Gastroesophageal sphincter (tissue), 4 donors: ENCODE measurements at regions not wholly inside any gene's neighbourhood (a gene's known extent, or its start where the extent isn't known, plus 50 kb on each side); places are given as distances from the start of the nearest gene placed in this dataset.
"Not testable (repeated sequence)": the region's sequence is repeated elsewhere in the genome, so short reads cannot be mapped to it uniquely, and the experiment has no call there.

Experiments
- ATAC-seq: fragments of 150-250 bp; one replicate; pipeline ENCODE4 v1.9.1; 2016; ENCODE audit warnings: mild to moderate bottlenecking, moderate library complexity
- H3K27ac ChIP-seq, 4 donors: fragments of 200-600 bp; sonication (generic) in 3 of 4; 1 replicate in 3 of 4; 2 replicates in 1 of 4; pipeline ENCODE4 v1.5.1; 2016 to 2019
- H3K27me3 ChIP-seq: fragments of 200-600 bp; sonication (generic); one replicate; pipeline ENCODE4 v1.5.1; 2019
- H3K36me3 ChIP-seq, 2 donors: fragments of 200-600 bp; sonication (generic); one replicate each; pipeline ENCODE4 v1.5.1; 2019; ENCODE audit warnings: control low read depth in 1 of 2
- H3K4me1 ChIP-seq, 3 donors: fragments of 200-600 bp; sonication (generic); 1 replicate in 2 of 3; 2 replicates in 1 of 3; pipeline ENCODE4 v1.5.1; 2016 to 2019; ENCODE audit warnings: control low read depth in 2 of 3
- H3K4me3 ChIP-seq, 2 donors: fragments of 200-600 bp; sonication (generic); one replicate each; pipeline ENCODE4 v1.5.1; 2019; ENCODE audit warnings: mild to moderate bottlenecking in 1 of 2, moderate library complexity in 1 of 2
- H3K9me3 ChIP-seq, 3 donors: fragments of 200-600 bp; sonication (generic); one replicate each; pipeline ENCODE4 v1.5.1; 2017 to 2019; ENCODE audit warnings: control low read depth in 2 of 3
- EP300 ChIP-seq: sonication (generic); formaldehyde crosslinking; IDR thresholded peaks from one replicate; pipeline ENCODE4 v1.6.1; 2017; ENCODE audit warnings: antibody characterized with exemption, mild to moderate bottlenecking
- POLR2A ChIP-seq, 2 donors: fragments of 450-650 bp; IDR thresholded peaks; one replicate each; pipeline ENCODE4 v1.6.1; 2017; ENCODE audit warnings: antibody characterized with exemption in 2 of 2, mild to moderate bottlenecking in 2 of 2, moderate library complexity in 1 of 2
- POLR2AphosphoS5 ChIP-seq: sonication (generic); formaldehyde crosslinking; IDR thresholded peaks from one replicate; pipeline ENCODE4 v1.6.1; 2017; ENCODE audit warnings: antibody characterized with exemption
- WGBS, 2 donors: methylation state at CpG; one replicate each; pipeline ENCODE4 v1.1.5; 2018; ENCODE audit warnings: low coverage in 1 of 2; 5-methylcytosine and 5-hydroxymethylcytosine counted together
- TF ChIP-seq, protein P1 (sequence below), 4 experiments: fragments of 200-600 bp in 2 of 4; fragments of 450-650 bp in 2 of 4; sonication (generic) in 1 of 4; IDR thresholded peaks; one replicate each; pipeline ENCODE4 v1.5.1; 2017 to 2019; ENCODE audit warnings: antibody characterized with exemption in 4 of 4, mild to moderate bottlenecking in 2 of 4, moderate library complexity in 2 of 4

DNA sequence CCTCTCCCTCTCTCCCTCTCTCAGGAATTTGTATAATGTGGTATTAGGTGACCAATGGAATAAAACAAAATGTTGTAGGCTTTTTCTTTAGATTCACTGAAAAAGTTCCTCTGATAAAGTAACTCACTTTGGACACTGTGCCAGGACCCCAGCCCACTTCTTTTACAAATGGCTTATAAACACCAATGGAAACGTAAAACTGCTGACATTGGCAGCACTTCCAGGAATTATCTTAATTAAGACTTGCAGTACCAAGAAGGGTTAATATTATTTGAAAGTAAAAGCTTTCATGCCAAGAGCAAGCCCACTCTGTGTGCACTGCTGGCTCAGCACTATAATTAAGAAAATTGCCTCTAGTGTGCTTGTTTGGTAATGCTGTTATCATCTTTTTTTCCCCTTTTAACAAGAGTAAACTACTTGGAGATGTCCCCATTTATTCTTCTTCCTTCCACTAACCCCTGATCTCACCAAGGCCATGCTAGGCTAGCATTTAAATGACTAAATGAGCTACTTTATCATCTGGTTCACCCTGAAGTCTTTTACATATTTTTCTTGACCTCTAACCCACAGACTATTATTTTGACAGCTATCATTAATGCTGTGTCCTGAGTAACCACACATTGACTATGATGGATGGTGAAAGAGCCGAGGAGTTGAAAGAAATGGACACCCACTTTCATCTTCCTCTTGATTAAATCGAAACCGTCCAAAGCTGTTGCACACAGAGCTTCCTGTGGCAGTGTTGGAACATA, 232.2 kb upstream of the ETAA1 start:
- no peak for ATAC-seq
- no peak overlapping the region for H3K27ac ChIP-seq
- no peaks in the 10 kb centered on the region for H3K27me3 ChIP-seq
- no peaks in the 10 kb centered on the region for H3K9me3 ChIP-seq
- H3K36me3 ChIP-seq = no peaks in the 10 kb centered on the region
- WGBS, 2 donors = 58 to 75% methylated on average over 4 of the region's 4 CpGs
- H3K4me1 ChIP-seq = peaks cover 0 to 8% (median 0%) of the 10 kb centered on the region in 3 donors
- H3K4me3 ChIP-seq = no peak overlapping the region
- TF ChIP-seq, protein P1, sequence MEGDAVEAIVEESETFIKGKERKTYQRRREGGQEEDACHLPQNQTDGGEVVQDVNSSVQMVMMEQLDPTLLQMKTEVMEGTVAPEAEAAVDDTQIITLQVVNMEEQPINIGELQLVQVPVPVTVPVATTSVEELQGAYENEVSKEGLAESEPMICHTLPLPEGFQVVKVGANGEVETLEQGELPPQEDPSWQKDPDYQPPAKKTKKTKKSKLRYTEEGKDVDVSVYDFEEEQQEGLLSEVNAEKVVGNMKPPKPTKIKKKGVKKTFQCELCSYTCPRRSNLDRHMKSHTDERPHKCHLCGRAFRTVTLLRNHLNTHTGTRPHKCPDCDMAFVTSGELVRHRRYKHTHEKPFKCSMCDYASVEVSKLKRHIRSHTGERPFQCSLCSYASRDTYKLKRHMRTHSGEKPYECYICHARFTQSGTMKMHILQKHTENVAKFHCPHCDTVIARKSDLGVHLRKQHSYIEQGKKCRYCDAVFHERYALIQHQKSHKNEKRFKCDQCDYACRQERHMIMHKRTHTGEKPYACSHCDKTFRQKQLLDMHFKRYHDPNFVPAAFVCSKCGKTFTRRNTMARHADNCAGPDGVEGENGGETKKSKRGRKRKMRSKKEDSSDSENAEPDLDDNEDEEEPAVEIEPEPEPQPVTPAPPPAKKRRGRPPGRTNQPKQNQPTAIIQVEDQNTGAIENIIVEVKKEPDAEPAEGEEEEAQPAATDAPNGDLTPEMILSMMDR (IDR thresholded peaks at IDR 0.05) = no peak
- TF ChIP-seq POLR2AphosphoS5 (no peak), POLR2A (IDR thresholded peaks at IDR 0.05) (no peak), EP300 (no peak)

DNA sequence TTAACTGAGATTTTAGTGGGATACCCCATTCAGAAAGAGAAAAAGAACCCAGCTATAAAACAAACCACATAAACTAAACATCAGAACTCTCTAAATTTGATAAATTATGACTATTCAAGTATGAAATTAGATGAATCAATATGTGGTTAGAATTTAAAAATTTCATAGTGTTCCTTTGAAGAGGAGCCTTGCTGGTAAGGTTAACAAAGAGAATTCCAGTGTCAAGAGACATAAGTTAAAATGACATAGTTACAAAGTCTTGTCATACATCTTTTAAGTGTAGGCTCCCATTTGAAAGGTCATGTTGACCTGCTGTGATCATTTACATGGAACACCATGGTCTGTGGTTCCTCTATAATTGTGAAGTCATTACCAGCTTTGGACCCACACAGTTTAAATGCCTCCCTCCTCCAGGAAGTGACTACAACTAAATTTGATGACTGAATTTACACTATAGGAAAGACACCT, 231.6 kb upstream of the ETAA1 start:
- no peak for ATAC-seq
- H3K27ac ChIP-seq = no peak overlapping the region
- H3K36me3 ChIP-seq = no peaks in the 10 kb centered on the region
- no peak for TF ChIP-seq POLR2AphosphoS5
- no peak for TF ChIP-seq EP300
- no peak for TF ChIP-seq POLR2A (IDR thresholded peaks at IDR 0.05)
- TF ChIP-seq, protein P1 (IDR thresholded peaks at IDR 0.05) = no peak
- no peaks in the 10 kb centered on the region for H3K9me3 ChIP-seq
- no peaks in the 10 kb centered on the region for H3K27me3 ChIP-seq
- H3K4me3 ChIP-seq = no peak overlapping the region
- peaks cover 0 to 2% (median 0%) of the 10 kb centered on the region in 3 donors for H3K4me1 ChIP-seq

DNA sequence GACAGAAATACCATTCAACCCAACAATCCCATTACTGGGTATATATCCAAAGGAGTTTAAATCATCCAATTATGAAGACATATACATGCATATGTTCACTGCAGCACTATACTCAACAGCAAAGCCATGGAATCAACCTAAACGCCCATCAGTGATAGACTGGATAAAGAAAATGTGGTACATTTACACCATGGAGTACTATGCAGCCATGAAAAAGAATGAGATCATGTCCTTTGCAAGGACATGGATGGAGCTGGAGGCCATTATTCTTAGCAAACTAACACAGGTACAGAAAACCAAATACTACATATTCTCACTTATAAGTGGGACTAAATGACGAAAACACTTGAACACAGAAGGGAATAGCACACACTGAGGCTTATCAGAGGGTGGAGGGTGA, 230.6 kb upstream of the ETAA1 start:
- WGBS, 2 donors = 91 to 100% methylated on average over 1 to 2 of the region's 2 CpGs
- not testable (repeated sequence) for ATAC-seq, H3K36me3 ChIP-seq, H3K9me3 ChIP-seq, H3K4me1 ChIP-seq, H3K27me3 ChIP-seq, H3K4me3 ChIP-seq, H3K27ac ChIP-seq

DNA sequence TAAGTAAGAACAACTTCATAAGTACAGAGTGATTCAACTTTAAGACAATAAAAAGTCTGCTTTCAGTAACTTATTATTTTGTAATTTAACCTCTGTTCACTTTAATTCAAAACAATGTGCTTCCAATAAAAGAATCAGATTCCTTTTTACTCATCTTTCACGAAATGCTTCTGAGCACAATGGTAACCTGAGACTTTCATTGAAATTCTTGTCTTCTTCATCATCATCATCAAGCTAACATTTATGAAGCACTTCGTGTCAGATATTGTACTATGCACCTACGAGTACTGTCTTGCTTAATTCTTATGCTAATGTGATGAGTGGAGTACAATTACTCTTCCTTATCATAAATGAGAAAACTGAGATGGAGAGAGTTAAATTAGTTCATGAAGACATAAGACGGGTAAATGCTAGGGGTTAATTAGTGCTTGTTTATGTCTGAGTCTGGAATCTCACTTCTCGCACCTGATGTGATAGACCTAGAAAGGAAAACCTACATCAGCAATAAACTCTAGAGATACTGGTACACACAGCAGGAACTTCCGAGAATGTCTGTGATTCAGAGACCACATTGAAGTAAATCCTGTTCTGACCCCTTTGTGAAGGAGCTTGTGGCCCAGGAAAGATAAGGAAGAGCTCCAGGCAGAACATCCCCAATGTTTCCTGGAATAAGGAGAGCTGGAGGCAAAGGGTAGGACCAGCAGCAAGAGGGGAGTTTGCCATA, 227.6 kb upstream of the ETAA1 start:
- Histone ChIP-seq H3K9me3 (no peaks in the 10 kb centered on the region), H3K27me3 (no peaks in the 10 kb centered on the region), H3K4me3 (no peak overlapping the region), H3K4me1 (no peaks in the 10 kb centered on the region), H3K36me3 (no peaks in the 10 kb centered on the region), H3K27ac (no peak overlapping the region)
- no peak for TF ChIP-seq POLR2AphosphoS5
- TF ChIP-seq, protein P1 (IDR thresholded peaks at IDR 0.05) = no peak
- TF ChIP-seq POLR2A (IDR thresholded peaks at IDR 0.05) = no peak
- no peak for TF ChIP-seq EP300
- ATAC-seq = no peak
- WGBS, 2 donors = 89 to 93% methylated on average over 4 to 6 of the region's 6 CpGs

DNA sequence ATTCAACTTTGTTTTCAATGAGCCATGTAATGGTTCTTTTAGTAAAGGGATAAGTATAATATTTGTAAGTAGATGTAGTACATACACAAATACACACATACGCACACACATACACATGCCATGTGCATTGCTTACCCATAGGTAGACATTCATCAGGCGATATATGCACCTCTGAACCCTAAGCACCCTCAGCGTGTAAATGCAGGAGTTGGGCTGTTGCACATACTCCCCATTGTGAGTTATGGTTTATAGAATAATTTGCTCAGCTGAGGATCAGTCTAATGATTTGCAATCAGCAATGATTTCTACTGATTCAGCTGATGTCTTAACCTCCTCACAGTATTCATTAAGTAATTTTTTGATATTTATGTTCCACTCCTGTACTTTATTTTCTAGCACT, 217.6 kb upstream of the ETAA1 start:
- Histone ChIP-seq H3K27me3 (no peaks in the 10 kb centered on the region), H3K36me3 (no peaks in the 10 kb centered on the region), H3K4me1 (no peaks in the 10 kb centered on the region), H3K27ac (no peak overlapping the region), H3K9me3 (no peaks in the 10 kb centered on the region), H3K4me3 (no peak overlapping the region)
- 100% methylated on average over 2 to 3 of the region's 3 CpGs for WGBS, 2 donors
- TF ChIP-seq POLR2AphosphoS5 = no peak
- TF ChIP-seq EP300 = no peak
- no peak for ATAC-seq

DNA sequence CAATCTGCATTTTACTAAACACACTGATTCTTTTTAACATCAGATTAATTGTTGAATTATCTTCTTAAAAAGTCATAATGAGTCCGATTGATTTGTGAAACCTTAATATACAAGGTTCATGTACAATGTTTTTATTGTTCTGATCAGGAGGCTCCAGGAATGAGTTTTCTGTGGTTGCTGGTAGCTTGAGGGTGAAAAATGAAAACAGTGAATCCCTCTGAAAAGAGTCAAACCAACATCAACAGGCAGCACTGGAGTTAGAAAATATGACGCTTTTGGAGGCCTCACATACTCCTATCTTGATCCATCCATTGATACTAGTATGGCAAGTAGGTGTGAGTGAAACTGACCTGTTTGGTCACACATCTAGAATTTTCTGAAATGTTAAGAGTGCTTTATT, 216.3 kb upstream of the ETAA1 start:
- 65 to 75% methylated on average over 2 of the region's 2 CpGs for WGBS, 2 donors
- ATAC-seq = no peak
- TF ChIP-seq POLR2A (IDR thresholded peaks at IDR 0.05) = no peak
- TF ChIP-seq, protein P1 (IDR thresholded peaks at IDR 0.05) = no peak
- no peak for TF ChIP-seq EP300
- no peak for TF ChIP-seq POLR2AphosphoS5
- Histone ChIP-seq H3K27ac (no peak overlapping the region), H3K27me3 (no peaks in the 10 kb centered on the region), H3K4me3 (no peak overlapping the region), H3K9me3 (no peaks in the 10 kb centered on the region), H3K4me1 (no peaks in the 10 kb centered on the region), H3K36me3 (no peaks in the 10 kb centered on the region)
